GM18868 (cell line): ENCODE measurements at regions not wholly inside any gene's neighbourhood (a gene's known extent, or its start where the extent isn't known, plus 50 kb on each side); places are given as distances from the start of the nearest gene placed in this dataset.
"Not testable (repeated sequence)": the region's sequence is repeated elsewhere in the genome, so short reads cannot be mapped to it uniquely, and the experiment has no call there.

Source experiments
- ATAC-seq: cut with Tn5 transposase; IDR thresholded peaks from one replicate; pipeline ENCODE4 v1.9.1; 2021; ENCODE audit warnings: mild to moderate bottlenecking, moderate library complexity; ENCODE audit not compliant: unreplicated experiment

- no peak for ATAC-seq
These were observed 152.2 kb downstream of the LIPI start for GRCh38 chr21:14058566-14058965.

GRCh38 chr21:14057841-14058481 lies 152.8 kb downstream of the LIPI start:
- not testable (repeated sequence) for ATAC-seq

- no peak for ATAC-seq
These were observed 153.4 kb downstream of the LIPI start for GRCh38 chr21:14057313-14057712.

GRCh38 chr21:14056771-14057191 lies 154.0 kb downstream of the LIPI start:
- ATAC-seq = no peak

- ATAC-seq = not testable (repeated sequence)
These were observed 154.8 kb downstream of the LIPI start for GRCh38 chr21:14055746-14056515.

GRCh38 chr21:14054682-14055081 lies 156.1 kb downstream of the LIPI start:
- ATAC-seq = no peak

GRCh38 chr21:14050121-14050520 lies 160.6 kb downstream of the LIPI start:
- ATAC-seq = no peak

- ATAC-seq = no peak
These were observed 164.4 kb downstream of the LIPI start for GRCh38 chr21:14046401-14046800.

- ATAC-seq = no peak
These were observed 170.4 kb downstream of the LIPI start for GRCh38 chr21:14040386-14040785.

GRCh38 chr21:14028619-14029018 lies 182.1 kb downstream of the LIPI start:
- not testable (repeated sequence) for ATAC-seq

- peak; percentile 100 for ATAC-seq
These were observed 183.4 kb downstream of the LIPI start for GRCh38 chr21:14027235-14027869.

GRCh38 chr21:14020108-14020507 lies 190.6 kb downstream of the LIPI start:
- ATAC-seq = peak; percentile 67

- ATAC-seq = not testable (repeated sequence)
These were observed 194.9 kb downstream of the LIPI start for GRCh38 chr21:14015841-14016240.

GRCh38 chr21:14013623-14014498 lies 196.9 kb downstream of the LIPI start:
- ATAC-seq = not testable (repeated sequence)

- ATAC-seq = no peak
These were observed 197.6 kb downstream of the LIPI start for GRCh38 chr21:14013056-14013603.

GRCh38 chr21:14012409-14012808 lies 198.3 kb downstream of the LIPI start:
- ATAC-seq = no peak

- not testable (repeated sequence) for ATAC-seq
These were observed 199.0 kb downstream of the LIPI start for GRCh38 chr21:14011751-14012150.

GRCh38 chr21:14011149-14011548 lies 199.6 kb downstream of the LIPI start:
- ATAC-seq = not testable (repeated sequence)

GRCh38 chr21:14010729-14011128 lies 200.0 kb downstream of the LIPI start:
- ATAC-seq = no peak

- not testable (repeated sequence) for ATAC-seq
These were observed 200.8 kb downstream of the LIPI start for GRCh38 chr21:14009990-14010389.
